ENCODE measurements at regions not wholly inside any gene's neighbourhood (a gene's known extent, or its start where the extent isn't known, plus 50 kb on each side); places are given as distances from the start of the nearest gene placed in this dataset.

DNA sequence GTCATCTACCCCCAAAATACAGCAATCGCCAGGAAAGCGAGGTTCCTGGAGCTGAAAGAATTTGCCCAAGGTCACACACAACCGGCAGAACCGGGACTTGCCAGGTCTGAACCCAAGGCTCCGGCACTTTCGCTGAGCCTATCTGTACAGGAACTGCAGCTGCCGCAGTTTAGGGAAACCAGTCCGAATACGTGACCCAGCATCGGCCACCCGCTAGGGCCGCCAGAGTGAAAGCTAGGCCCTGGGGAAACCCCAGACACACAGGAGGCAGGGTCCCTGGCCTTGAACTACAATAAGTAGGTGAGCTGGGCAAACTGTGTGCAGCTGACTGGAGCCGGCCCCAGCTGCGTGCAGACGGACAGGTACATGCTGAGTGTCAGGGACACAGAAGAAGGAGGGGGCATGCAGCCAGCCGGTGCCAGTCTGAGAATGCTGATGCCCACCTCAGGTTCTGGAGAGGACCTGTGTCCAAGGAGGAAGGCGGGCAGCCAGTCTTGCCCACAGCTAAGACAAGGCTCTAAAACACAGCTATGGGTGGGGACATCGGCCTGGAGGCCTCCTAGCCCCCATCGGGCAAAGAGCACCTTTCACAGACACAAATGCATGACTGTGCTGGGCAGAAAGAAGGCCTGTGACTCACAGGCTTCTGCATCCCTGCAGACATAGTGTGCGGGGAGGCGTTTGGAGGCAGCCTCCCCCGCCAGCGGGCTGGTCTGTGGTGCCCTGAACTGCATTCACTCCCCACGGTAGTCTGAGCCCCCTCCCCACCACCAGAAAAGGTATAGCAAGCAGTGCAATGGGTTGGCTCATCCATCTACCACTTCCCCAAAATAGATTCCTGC is 107.4 kb upstream of the ID2 start:
- DNase-seq = no peak

- peak; percentile 54 for DNase-seq
Measured at GRCh38 chr2:8575038-8575833, 106.6 kb upstream of the ID2 start.

DNA sequence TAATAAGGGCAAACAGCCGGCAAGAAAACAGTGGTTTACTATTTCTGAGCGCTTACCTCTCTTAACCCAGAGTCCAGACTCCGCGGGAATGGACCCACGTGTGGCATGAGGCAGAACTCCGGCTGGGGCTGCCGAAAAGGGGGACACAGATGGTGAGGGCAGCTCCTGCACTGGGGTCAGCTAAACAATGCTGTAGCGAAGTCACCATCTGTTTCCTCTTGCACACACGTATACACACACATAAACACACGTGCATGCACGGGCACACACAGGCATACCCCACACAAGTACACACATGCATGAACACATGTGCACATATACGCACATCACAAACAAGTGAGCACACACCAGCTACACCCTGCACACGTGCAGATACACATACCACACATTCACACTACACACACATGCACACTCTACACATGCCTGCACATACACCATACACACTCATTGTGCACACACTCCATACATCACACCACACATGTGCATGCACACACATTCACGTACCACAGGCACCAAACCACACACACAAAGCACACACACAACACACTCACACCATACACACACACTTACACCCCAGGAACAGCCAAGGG is 105.9 kb upstream of the ID2 start:
- DNase-seq = no peak

GRCh38 chr2:8576525-8577167 is 105.2 kb upstream of the ID2 start:
- DNase-seq = peak; percentile 66

- DNase-seq = no peak
Measured at GRCh38 chr2:8577573-8577972, 104.3 kb upstream of the ID2 start.

DNA sequence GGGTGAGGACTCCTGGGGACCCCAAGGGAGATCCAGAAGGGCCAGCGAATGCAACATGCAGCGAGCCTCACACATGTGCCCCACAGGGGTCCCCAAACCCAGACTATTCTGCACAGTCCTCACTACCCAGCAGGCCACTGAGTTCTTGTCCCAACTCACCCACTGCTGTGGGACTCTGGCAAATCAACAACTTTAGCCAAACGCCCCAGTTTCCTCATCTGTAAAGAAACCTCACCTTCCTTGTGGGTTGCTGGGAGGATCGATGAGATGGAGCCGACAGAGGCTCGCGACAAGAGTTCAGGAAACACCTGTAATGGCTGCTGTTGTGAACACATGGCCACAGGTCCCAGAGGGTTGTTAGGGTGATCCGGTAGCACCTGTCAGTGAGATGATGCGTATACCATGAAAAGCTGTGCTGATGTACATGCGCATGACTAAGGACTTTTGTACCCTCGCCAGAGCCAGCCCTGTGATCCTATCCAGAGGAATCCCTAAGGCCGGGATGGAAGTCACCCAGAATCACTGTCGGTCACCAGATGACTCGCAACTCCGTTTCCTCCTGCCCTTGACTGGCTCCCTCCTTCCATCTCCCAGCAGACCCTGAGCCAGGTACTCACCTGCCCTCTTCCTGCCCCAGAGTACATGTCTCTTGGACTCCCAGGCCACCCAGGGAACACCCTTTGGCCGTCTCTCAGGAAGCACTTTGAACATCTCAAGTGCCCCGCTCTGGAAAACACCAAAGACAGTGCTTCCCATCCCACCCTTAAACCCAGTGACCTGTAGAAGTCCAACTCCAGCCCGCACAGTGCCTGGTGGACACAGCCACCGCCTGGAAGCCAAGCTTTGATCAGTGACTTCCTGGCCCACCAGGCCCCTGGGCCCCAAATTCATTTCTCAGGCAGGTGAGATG is 103.3 kb upstream of the ID2 start:
- DNase-seq = no peak

DNA sequence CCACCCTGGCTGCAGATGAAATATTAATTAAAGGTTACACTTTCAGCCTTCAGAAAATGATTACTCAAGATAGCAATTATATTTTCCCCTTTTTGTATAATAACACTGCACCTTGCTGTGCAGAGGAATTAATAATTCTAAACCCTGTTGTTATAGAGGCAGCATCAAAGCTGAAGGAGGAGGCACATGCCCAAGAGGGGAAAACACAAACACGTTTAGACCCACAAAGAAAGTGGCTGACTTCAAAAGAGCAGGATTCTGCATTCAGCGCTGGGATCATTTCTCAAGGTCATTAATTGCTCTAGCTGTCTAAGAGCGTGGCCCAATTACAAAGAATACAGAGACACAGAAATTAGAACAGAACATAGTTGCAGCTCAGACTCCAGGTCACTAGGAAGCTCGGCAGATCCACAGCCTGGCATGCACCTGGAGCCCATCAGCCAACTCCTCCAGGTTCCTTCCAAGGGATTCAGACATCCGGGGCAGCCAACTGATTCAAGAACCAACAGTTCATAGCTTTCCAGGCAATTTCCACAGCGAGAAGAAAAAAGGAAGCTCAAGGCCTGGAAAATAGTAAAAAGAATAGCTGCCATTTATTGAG is 102.3 kb upstream of the ID2 start:
- no peak for DNase-seq

DNA sequence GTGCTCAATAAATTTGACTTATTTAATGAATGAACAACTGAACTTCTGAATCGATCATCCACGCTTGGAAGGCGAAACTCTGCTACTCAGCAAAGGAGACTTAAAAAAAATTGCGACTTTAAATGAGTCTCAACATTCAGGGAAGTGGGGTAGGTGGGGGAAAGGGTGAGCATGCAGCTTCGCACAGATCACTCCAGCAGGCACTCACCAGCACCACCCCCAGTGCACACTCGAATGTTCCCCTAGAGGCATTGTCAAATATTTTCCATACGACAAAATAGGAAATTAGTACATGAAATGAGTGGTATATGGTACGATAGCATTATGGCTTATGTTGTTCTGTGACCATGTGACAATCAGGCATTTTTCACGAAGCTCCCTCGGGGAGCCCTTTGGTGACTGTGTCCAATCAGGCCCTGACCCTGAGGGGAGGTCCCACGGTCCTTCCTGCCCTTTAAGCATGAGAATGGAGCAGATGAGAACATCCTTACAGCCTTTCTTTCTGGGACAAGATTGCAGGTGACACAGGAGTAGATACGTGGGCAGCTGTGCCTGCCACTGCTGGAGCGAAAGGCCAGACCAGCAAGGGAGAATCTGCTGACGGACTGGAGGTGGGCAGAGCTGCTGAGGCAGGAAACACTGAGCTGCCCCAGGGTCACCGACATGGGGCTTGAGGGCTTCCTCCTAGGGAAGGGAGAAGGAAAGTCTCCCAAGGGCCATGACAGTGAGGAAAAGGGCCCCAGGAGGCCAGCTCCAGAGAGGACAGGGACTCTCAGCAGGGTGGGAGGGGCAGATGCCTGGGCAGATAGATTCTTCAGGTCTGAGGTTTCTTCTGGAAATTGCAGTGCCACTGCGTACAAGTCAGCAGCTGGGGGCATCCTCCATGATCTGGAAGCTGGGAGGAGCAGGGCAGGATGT is 101.3 kb upstream of the ID2 start:
- DNase-seq = peak; percentile 59

- no peak for DNase-seq
Measured at GRCh38 chr2:8581234-8581561, 100.7 kb upstream of the ID2 start.

GRCh38 chr2:8581601-8582041 is 100.2 kb upstream of the ID2 start:
- no peak for DNase-seq

GRCh38 chr2:8582191-8582590 is 99.7 kb upstream of the ID2 start:
- DNase-seq = no peak

DNA sequence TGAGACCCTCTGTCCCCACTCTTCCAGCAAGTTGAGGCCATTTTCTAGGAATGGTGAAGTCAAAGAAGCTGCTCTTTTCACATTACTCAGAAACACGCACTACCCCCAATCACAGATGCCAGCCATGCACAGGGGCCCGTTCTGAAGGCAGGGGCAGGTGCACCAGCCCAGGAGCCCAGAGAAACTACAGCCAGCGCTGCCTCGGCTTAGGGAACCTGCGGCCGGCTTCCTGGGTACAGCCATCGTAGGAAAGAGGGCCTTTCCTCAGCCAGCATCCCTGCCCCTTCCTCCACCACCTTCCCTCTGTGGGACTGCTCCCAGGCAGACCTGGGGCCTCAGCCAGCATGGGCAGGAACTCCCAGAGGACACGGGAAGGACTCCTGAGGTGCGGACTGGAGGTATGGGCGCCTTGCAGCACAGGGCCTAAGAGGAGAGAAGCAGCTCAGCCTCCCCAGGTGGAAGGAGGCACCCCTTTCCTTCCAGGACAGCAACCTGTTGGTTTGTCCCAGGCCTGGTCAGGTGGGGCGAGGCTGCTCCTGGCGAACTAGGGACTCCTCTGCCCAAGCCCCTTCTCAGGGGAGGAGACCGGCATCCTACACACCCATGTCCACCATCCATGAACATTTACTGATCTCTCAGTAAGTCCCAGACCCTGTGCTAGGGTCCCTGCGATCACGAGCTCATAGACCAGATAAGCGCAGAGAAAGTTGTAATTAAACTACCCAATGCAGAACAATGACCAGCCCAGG is 99.0 kb upstream of the ID2 start:
- no peak for DNase-seq

DNA sequence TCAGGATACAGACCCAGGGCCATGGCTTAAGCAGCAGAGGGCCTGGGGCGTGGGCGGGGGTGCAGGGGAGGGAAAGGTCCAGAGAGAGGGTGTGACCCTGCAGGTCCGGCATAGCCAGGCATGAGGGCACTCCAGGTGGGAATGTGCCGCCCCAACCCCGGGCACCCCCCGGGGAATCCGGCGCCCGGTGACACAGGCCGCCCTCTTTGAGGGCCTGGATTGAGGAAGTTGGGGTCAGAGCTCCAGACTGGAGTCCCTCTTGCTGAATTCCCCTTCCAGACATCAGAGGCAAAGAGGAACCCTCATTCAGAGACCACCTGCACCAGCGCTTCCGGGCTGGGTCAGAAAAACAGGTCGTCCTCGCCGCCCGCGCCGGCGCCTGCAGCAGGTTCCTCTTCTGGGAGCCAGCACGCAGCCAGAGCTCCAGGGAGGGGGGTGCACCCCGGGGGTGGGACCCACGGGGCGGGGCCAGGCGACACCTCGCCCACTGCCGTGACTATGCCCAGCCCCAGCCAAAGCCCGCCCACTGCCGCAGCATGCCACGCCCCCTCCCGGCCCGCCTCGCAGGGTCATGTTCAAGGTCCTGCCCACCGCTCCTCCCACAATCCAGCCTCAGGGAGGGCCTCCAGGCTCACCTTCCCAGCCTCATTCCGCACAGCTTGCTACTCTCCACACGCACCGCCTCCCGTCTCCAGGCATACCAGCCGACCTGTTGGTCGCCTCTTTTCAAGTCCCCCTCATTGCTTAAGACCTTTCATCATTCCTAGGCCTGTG is 98.3 kb upstream of the ID2 start:
- DNase-seq = peak; percentile 88

DNA sequence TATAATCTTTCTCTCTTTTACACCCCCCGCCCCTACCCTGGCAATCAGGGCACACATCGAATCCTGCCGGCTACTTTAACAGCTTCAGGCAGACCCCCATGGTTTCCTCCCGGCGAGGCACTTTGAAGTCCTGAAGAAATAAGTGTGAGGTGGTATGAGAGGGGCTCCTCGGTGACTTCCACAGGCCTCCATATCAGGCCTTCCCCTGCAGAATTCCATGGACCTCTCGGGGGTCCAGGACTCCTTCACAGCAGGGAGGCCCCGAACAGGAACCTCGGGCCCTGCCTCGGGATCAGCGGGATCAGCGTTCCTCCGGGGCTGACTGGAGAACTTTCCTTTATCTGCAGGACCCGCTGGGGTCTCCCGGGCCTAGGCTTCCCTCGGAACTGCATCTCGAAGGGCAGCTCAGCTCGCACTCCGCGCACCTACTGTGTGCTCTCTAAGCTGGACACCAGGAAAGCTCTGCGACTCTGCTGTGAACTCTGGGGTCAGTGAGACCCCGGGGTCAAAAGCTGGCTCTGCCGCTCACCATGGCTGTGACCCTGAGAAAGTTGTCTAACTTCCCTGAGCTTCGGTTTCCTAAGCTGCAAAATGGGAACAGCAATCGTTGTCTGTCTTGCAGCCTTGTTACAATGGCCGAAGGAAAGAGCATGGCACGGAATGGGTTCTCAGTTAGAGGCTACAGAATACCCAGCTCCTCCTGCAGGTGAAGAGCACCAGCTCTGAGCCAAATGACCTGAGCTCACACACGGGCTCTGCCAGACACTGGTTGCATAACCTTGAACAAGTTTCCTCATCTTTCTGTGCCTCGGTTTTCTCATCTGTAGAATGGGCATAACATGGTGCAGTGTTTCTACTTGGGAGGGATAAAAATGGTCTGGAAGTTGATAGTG is 97.4 kb upstream of the ID2 start:
- no peak for DNase-seq

- DNase-seq = no peak
Measured at GRCh38 chr2:8586457-8587051, 95.3 kb upstream of the ID2 start.

DNA sequence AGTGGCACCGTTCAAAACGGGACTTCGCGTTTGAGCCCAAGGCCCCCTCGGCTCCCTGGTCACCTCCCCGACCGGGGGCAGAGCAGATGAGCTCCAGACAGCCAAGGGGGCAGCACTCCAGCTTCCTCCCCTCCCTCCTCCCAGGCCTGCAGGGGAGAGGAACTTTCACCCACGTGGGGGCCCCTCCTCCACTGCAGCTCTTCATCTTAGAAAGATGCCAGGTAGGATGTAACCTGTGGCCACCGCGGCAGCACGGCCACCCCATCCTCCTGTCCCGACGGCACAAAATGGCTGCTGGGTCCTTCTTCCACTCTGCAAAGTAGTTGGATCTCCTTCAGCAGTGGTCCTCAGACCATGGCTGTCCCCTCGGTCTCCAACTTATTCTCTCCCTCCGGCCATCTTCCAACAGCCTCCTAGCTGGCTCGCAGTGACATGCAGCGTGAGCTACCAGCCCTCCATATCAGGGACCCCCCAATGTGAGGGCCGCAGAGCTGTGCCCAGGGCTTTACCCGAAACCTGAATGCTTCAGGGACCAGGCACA is 94.5 kb upstream of the ID2 start:
- no peak for DNase-seq
